Stomach (tissue), 8 donors: ENCODE measurements at regions not wholly inside any gene's neighbourhood (a gene's known extent, or its start where the extent isn't known, plus 50 kb on each side); places are given as distances from the start of the nearest gene placed in this dataset.

ENCODE experiments used
- DNase-seq, 2 donors: peaks; one replicate each; pipeline versions ENCODE4 v3.0.0 to v3.0.0-alpha.2; 2013 to 2019
- H3K27ac ChIP-seq, 5 donors: fragments of 200-600 bp in 4 of 5; sonication (generic) in 4 of 5; one replicate each; pipeline ENCODE4 v1.5.1; 2013 to 2019; ENCODE audit warnings: mild to moderate bottlenecking in 1 of 5, moderate library complexity in 1 of 5
- H3K27me3 ChIP-seq, 3 donors: fragments of 200-600 bp; sonication (generic); one replicate each; pipeline ENCODE4 v1.5.1; 2017 to 2019; ENCODE audit warnings: mixed run types in 1 of 3
- H3K36me3 ChIP-seq, 4 donors: fragments of 200-600 bp; sonication (generic); 1 replicate in 3 of 4; 2 replicates in 1 of 4; pipeline ENCODE4 v1.5.1; 2016 to 2019
- H3K4me1 ChIP-seq, 4 donors: fragments of 200-600 bp; sonication (generic); one replicate each; pipeline ENCODE4 v1.5.1; 2016 to 2019
- H3K4me3 ChIP-seq, 4 donors: fragments of 200-600 bp; sonication (generic) in 3 of 4; one replicate each; pipeline ENCODE4 v1.5.1; 2016 to 2019; ENCODE audit warnings: mild to moderate bottlenecking in 1 of 4
- H3K9me3 ChIP-seq, 4 donors: fragments of 200-600 bp; sonication (generic); one replicate each; pipeline ENCODE4 v1.5.1; 2016 to 2019
- EP300 ChIP-seq: sonication (generic); formaldehyde crosslinking; IDR thresholded peaks from one replicate; pipeline ENCODE4 v1.6.1; 2017; ENCODE audit warnings: antibody characterized with exemption
- POLR2A ChIP-seq, 4 donors: fragments of 450-650 bp; IDR thresholded peaks; one replicate each; pipeline ENCODE4 v1.6.1; 2016; ENCODE audit warnings: antibody characterized with exemption in 4 of 4, control low read depth in 2 of 4, mild to moderate bottlenecking in 1 of 4, moderate library complexity in 1 of 4
- POLR2AphosphoS5 ChIP-seq, 3 donors: sonication (generic); formaldehyde crosslinking; IDR thresholded peaks; one replicate each; pipeline ENCODE4 v1.6.1; 2016; ENCODE audit warnings: antibody characterized with exemption in 3 of 3
- WGBS, 5 donors: extraction: QIAGEN DNeasy Blood & Tissue Kit in 3 of 5; methylation state at CpG; one replicate each; pipeline versions ENCODE4 v1.1.5 to v1.1.7; 2013 to 2018; 5-methylcytosine and 5-hydroxymethylcytosine counted together
- intact Hi-C: fragments of 100-400 bp; cut with DNase I; formaldehyde crosslinking; loops from one replicate; pipeline ENCODE4 v1.15.1; 2023; ENCODE audit warnings: low total_unique reads
- TF ChIP-seq, protein P1 (sequence below), 7 experiments: fragments of 450-650 bp in 4 of 7; fragments of 200-600 bp in 3 of 7; sonication (generic) in 3 of 7; IDR thresholded peaks; one replicate each; pipeline ENCODE4 v1.5.1; 2016 to 2019; ENCODE audit warnings: antibody characterized with exemption in 7 of 7, control low read depth in 2 of 7, mild to moderate bottlenecking in 1 of 7
- donor health status: healthy with polysubstance abuse.
- donor health status: Bipolar disorder and iron deficiency.
- donor health status: healthy.

DNA sequence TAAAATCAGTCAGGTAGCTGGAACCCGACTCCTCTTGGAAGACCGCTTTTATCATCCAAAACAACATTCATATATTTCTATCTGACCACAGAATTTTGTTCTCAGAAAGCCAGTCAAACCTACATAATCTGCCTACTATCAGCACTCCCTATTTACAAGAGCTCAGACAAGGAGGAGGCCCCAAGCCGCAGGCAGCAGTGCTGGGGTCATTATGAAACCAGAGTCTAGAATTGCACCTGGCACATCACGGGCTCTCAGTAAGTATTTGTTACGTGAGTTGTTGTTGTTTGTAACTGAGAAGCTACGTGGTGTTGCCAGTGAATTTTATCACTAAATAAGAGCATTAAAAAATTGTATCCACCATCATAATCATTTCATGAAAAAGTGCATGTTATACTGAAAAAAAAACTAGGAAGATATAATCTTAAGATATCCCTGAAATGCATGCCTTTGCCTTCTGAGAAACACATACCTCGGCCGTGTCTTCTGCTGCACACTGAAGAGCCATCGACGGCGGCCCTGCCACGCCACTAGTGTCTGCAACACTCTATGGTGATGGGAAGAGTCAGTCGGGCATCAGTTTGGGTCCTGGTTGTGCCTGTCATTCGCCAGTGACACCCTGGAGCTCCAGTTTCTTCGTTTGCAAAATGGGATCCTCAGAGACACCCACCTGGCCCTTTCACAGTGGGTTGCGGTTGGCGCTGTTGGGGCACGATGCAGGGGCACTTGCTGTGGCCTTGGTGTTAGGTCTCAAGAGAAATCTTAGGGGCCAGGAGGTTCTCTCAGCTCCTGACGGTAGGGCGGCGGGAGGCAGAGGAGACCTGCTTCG is 505.9 kb downstream of the EIPR1 start:
- no peaks in the 10 kb centered on the region for H3K36me3 ChIP-seq
- intact Hi-C loops: no loop called here
- TF ChIP-seq POLR2A (IDR thresholded peaks at IDR 0.05) (no peak), POLR2AphosphoS5 (IDR thresholded peaks at IDR 0.05) (no peak), EP300 (no peak)
- TF ChIP-seq, protein P1, sequence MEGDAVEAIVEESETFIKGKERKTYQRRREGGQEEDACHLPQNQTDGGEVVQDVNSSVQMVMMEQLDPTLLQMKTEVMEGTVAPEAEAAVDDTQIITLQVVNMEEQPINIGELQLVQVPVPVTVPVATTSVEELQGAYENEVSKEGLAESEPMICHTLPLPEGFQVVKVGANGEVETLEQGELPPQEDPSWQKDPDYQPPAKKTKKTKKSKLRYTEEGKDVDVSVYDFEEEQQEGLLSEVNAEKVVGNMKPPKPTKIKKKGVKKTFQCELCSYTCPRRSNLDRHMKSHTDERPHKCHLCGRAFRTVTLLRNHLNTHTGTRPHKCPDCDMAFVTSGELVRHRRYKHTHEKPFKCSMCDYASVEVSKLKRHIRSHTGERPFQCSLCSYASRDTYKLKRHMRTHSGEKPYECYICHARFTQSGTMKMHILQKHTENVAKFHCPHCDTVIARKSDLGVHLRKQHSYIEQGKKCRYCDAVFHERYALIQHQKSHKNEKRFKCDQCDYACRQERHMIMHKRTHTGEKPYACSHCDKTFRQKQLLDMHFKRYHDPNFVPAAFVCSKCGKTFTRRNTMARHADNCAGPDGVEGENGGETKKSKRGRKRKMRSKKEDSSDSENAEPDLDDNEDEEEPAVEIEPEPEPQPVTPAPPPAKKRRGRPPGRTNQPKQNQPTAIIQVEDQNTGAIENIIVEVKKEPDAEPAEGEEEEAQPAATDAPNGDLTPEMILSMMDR (IDR thresholded peaks at IDR 0.05): no peak
- no peaks in the 10 kb centered on the region for H3K4me1 ChIP-seq
- WGBS, 5 donors: 72 to 84% (median 77%) methylated on average over 19 to 22 of the region's 22 CpGs
- no peak for DNase-seq
- no peaks in the 10 kb centered on the region for H3K9me3 ChIP-seq
- peaks cover 0 to 13% (median 0%) of the 10 kb centered on the region in 3 donors for H3K27me3 ChIP-seq
- no peak overlapping the region for H3K27ac ChIP-seq
- H3K4me3 ChIP-seq: no peak overlapping the region

DNA sequence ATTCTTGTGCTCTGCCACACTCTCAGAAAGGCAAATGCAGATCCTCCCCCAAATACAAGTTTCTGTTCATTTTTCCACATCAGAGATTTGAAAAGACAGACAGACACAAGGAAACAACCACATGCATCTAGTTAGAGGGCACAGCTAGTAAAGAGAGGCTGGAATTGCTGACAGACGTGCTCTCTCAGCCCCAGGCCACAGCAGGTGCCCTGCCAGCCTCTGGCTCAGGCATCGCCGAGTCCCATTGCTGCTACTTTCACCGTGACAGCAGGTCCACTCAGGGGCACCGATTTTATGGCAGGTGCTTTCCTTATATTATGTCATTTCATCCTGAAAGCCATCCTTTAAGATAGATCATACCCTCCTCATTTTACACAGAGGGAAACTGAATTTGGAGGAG is 507.5 kb downstream of the EIPR1 start:
- TF ChIP-seq EP300: no peak
- TF ChIP-seq POLR2A (IDR thresholded peaks at IDR 0.05): no peak
- no peak for TF ChIP-seq POLR2AphosphoS5 (IDR thresholded peaks at IDR 0.05)
- TF ChIP-seq, protein P1 (IDR thresholded peaks at IDR 0.05): no peak
- H3K4me1 ChIP-seq: no peaks in the 10 kb centered on the region
- H3K4me3 ChIP-seq: no peak overlapping the region
- no peak overlapping the region for H3K27ac ChIP-seq
- DNase-seq: no peak
- 64 to 89% (median 79%) methylated on average over 5 of the region's 5 CpGs for WGBS, 5 donors
- intact Hi-C loops: no loop called here
- H3K36me3 ChIP-seq: no peaks in the 10 kb centered on the region
- H3K9me3 ChIP-seq: no peaks in the 10 kb centered on the region
- peaks cover 0 to 23% (median 0%) of the 10 kb centered on the region in 3 donors for H3K27me3 ChIP-seq

- H3K27me3 ChIP-seq: peaks cover 0 to 23% (median 0%) of the 10 kb centered on the region in 3 donors
- H3K4me1 ChIP-seq: no peaks in the 10 kb centered on the region
- no peaks in the 10 kb centered on the region for H3K36me3 ChIP-seq
- no peak overlapping the region for H3K4me3 ChIP-seq
- H3K27ac ChIP-seq: no peak overlapping the region
- no peaks in the 10 kb centered on the region for H3K9me3 ChIP-seq
- DNase-seq: no peak
- WGBS, 5 donors: 71 to 82% (median 74%) methylated on average over 9 of the region's 9 CpGs
- intact Hi-C loops: no loop called here
- TF ChIP-seq POLR2AphosphoS5 (IDR thresholded peaks at IDR 0.05): no peak
Measured at GRCh38 chr2:2869553-2869952, 508.1 kb downstream of the EIPR1 start.

DNA sequence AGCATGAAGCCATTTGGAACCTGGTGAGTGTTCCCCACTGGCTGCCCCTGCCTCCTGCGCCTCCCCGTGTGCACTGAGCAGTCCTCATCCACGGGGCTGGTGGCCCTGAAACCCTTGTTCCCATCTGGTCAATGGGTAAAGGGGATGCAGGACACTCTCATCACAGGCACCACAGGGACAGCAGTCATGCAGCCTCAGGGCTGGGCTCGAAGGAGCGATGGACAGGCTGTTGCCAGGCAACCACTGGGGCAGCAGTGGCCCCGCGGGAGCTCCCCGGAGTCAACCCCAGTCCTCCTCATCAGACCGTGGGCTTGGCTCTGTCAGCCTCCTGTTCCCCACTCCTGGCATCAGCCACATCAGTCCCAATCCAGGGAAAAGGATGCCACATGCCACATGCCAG is 509.5 kb downstream of the EIPR1 start:
- H3K27ac ChIP-seq: no peak overlapping the region
- H3K36me3 ChIP-seq: no peaks in the 10 kb centered on the region
- no peak for DNase-seq
- TF ChIP-seq, protein P1 (IDR thresholded peaks at IDR 0.05): no peak
- no peak for TF ChIP-seq POLR2AphosphoS5 (IDR thresholded peaks at IDR 0.05)
- no peak for TF ChIP-seq EP300
- TF ChIP-seq POLR2A (IDR thresholded peaks at IDR 0.05): no peak
- H3K9me3 ChIP-seq: no peaks in the 10 kb centered on the region
- H3K4me3 ChIP-seq: no peak overlapping the region
- H3K27me3 ChIP-seq: peaks cover 0 to 23% (median 0%) of the 10 kb centered on the region in 3 donors
- H3K4me1 ChIP-seq: no peaks in the 10 kb centered on the region
- 38 to 49% (median 47%) methylated on average over 7 to 9 of the region's 9 CpGs for WGBS, 5 donors
- intact Hi-C loops: no loop called here

DNA sequence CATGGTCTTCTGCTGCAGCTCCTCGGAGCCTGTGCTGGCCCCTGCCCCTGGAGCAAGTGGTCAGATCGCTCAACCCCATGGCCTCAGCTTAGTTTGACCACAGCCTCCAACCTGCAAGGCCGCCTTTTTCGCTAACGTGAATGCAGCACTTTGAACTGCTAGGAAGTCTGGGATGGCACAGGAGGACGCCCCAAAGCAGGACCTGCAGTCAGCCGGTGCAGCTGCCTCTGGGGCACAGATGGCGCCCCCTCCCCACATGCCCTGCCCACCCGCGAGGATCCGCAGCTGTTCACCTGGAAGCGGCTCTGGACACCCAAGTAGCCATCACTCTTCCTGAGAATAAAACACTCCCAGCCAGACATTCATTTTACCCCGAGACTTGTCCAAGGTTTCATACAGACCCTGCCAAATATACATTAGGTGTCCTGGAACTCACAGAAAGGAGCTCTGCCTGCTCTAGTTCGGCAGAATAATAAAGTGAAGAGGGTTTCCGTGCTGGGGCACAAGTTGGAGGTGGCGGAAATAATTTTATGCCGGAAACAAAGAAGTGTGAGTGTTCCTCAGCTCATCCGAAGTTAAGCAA is 510.1 kb downstream of the EIPR1 start:
- H3K27me3 ChIP-seq: peaks cover 0 to 23% (median 0%) of the 10 kb centered on the region in 3 donors
- no peak for DNase-seq
- H3K27ac ChIP-seq: no peak overlapping the region
- TF ChIP-seq EP300 (no peak), POLR2AphosphoS5 (IDR thresholded peaks at IDR 0.05) (no peak), POLR2A (IDR thresholded peaks at IDR 0.05) (no peak)
- TF ChIP-seq, protein P1 (IDR thresholded peaks at IDR 0.05): no peak
- H3K4me3 ChIP-seq: no peak overlapping the region
- WGBS, 5 donors: 60 to 83% (median 70%) methylated on average over 16 to 18 of the region's 18 CpGs
- no peaks in the 10 kb centered on the region for H3K36me3 ChIP-seq
- no peaks in the 10 kb centered on the region for H3K4me1 ChIP-seq
- no peaks in the 10 kb centered on the region for H3K9me3 ChIP-seq
- intact Hi-C loops: no loop called here
